LNCaP clone FGC (cell line): ENCODE measurements at regions not wholly inside any gene's neighbourhood (a gene's known extent, or its start where the extent isn't known, plus 50 kb on each side); places are given as distances from the start of the nearest gene placed in this dataset.

Experiments
- DNase-seq: peaks from one replicate; pipeline ENCODE4 v3.0.0-alpha.2; 2011; ENCODE audit warnings: low read depth
- H3K4me3 ChIP-seq: 2 replicates; pipeline ENCODE4 v1.5.1; 2011; ENCODE audit warnings: mild to moderate bottlenecking, low read depth, low read length, control low read depth
- TF ChIP-seq, protein P1 (sequence below): IDR thresholded peaks from 2 replicates; pipeline ENCODE4 v1.5.1; 2012; ENCODE audit warnings: mild to moderate bottlenecking; ENCODE audit not compliant: control insufficient read depth, insufficient read depth; ENCODE audit errors: extremely low read depth

- no peak overlapping the region for H3K4me3 ChIP-seq
- TF ChIP-seq, protein P1, sequence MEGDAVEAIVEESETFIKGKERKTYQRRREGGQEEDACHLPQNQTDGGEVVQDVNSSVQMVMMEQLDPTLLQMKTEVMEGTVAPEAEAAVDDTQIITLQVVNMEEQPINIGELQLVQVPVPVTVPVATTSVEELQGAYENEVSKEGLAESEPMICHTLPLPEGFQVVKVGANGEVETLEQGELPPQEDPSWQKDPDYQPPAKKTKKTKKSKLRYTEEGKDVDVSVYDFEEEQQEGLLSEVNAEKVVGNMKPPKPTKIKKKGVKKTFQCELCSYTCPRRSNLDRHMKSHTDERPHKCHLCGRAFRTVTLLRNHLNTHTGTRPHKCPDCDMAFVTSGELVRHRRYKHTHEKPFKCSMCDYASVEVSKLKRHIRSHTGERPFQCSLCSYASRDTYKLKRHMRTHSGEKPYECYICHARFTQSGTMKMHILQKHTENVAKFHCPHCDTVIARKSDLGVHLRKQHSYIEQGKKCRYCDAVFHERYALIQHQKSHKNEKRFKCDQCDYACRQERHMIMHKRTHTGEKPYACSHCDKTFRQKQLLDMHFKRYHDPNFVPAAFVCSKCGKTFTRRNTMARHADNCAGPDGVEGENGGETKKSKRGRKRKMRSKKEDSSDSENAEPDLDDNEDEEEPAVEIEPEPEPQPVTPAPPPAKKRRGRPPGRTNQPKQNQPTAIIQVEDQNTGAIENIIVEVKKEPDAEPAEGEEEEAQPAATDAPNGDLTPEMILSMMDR: no peak
- DNase-seq: no peak
Observed at GRCh38 chr1:217373761-217374701, 256.9 kb downstream of the GPATCH2 start.

DNA sequence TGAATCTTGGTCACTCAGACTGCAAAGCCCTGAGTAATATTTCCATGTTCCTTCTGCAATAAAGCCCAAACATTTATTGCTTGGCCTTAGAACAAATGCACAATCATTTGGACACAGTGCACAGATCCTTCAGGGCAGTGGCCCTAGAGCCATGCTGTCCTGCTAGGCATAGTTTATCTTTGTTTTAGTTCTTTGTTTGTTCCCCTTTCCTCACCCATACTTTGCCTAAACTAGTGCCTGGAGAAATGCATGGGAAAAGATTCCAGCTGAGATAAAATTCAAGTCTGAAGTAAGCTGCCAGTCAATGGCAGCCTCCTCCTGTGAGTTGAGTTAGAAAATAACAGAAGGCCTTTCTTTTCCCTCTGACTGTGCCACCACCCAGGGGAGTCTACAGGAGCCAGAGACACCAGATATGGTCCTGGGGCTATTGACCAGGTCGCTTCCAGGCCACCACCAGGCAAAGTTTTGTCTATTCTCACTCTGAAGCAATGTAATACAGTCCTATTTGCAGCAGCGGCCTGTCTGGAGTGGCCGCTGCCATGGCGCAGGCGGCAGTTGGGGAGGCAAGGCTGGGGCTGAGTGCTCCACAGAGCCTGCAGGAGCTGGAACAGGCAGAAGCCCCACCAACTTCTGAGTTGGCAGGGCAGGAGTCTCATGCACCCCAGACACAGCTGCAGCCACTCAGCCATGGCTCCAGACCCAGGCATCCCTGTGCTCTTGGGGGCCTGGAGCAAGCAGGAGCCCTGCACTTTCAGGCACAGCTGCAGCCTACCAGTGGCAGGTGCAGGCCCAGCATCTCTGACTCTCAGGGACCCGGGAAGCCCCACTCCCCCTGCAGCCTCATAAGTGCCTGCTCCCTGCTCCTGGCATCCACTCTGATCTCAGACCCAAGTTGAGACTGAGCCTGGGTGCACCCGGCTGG, 258.6 kb downstream of the GPATCH2 start:
- DNase-seq: no peak
- no peak overlapping the region for H3K4me3 ChIP-seq
- TF ChIP-seq, protein P1: no peak

DNA sequence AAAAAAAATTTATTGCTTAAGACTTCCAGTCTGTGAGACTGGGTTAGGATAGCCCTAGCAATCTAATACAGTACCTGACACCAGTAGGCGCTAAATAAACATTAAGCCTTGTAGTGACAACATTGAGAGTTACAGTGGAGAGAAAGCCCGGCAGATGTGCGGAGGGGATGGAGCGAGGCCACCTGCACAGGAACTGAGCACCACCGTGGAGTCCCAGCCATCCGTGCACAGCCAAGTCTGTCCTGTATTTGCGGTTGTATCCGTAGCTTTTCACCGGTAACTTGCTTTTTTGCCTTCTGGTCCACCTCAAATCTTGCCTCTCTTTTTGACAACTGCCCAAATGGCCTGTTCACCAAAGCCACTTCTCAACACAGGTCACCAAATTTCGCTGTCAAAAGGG, 260.1 kb downstream of the GPATCH2 start:
- no peak for DNase-seq
- no peak overlapping the region for H3K4me3 ChIP-seq

DNA sequence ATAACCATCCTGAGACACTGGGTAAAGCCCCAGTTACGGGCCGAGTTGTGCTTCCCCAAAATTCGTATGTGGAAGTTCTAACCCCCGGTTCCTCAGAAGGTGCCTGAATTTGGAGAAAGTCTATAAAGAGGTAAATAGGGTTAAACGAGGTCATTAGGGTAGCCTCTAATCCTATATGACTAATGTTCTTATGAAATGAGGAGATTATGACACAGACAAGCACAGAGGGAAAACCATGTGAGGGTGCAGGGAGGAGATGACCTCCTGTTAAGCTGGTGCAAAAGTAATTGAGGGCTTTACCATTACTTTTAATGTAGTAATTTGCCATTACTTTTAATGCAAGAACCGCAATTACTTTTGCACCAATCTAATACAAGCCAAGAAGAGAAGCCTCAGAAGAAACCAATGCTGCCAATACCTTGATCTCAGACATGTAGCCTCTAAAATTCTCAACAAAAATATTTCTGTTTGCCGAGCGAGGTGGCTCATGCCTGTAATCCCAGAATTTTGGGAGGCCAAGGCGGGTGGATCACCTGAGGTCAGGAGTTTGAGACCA, 260.8 kb downstream of the GPATCH2 start:
- DNase-seq: no peak
- TF ChIP-seq, protein P1: no peak
- H3K4me3 ChIP-seq: no peak overlapping the region

More for the DNA sequence above, 260.1 kb downstream of the GPATCH2 start:
- TF ChIP-seq, protein P1: no peak

DNA sequence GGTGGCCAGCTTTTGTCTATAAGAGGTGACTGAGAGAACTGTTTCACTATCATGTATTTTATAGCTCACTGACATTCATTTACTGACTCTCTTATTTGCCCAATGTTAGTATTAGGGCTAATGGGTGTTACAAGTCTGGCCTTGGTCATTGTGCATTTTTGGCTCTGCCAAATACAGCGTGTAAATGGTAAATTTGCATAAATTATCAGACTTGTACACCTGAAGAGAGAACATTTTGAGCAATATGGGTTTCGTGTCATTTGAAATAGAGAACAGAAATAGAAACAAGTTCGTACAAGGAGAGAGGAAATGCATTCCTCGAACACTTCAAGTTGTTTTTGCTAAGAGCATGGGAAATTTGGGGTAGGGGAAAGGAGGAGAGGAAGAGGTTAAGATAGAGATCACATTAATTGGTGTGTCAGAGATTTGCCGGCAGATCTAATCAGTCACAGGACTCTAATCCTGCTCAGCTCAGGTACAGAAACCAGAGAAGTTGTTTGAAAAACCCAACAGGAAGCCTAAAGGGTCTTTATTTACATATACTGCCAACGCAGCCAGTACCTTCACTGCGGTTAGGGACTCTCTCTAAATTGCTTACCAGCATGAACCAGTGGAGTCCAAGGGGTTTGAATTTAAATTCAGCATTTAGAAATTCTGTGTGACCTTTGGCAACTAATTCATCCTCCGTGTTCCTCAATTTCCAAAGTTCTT, 261.5 kb downstream of the GPATCH2 start:
- DNase-seq: no peak
- TF ChIP-seq, protein P1: no peak
- H3K4me3 ChIP-seq: no peak overlapping the region

DNA sequence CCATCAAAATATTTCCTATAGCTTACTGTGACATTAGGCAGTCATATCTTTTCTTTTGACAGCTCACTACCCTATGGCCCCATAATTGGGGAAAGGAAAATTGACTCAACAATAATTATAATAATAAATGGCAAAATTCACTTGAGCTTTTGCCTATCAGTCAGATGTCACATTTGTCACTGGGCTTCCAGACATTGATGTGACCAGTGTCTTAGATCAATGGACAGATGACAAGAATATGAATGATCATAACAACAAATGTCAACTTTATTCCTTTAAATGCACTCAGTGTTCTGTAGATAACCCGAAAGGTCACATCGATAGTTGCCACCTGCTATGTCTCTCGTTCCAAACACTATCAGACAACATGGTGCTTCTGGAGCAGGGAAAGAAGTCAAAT, 266.7 kb downstream of the GPATCH2 start:
- no peak for DNase-seq
- TF ChIP-seq, protein P1: no peak
- no peak overlapping the region for H3K4me3 ChIP-seq
